DOHH2 (cell line): ENCODE measurements at regions not wholly inside any gene's neighbourhood (a gene's known extent, or its start where the extent isn't known, plus 50 kb on each side); places are given as distances from the start of the nearest gene placed in this dataset.

ENCODE experiments used
- H3F3A ChIP-seq: fragments of 200-600 bp; sonication (generic), shearing (Covaris generic); 2 replicates; pipeline ENCODE4 v1.6.0; 2016; ENCODE audit warnings: antibody characterized with exemption, mild to moderate bottlenecking; ENCODE audit not compliant: control insufficient read depth, insufficient read depth
- H3K27ac ChIP-seq: fragments of 200-600 bp; sonication (generic); 2 replicates; pipeline ENCODE4 v1.5.1; 2014; ENCODE audit warnings: low read depth, mild to moderate bottlenecking, low read length, moderate library complexity
- H3K27me3 ChIP-seq: fragments of 200-600 bp; sonication (generic); 2 replicates; pipeline ENCODE4 v1.6.1; 2014; ENCODE audit warnings: mild to moderate bottlenecking, low read length, mixed read lengths; ENCODE audit not compliant: control insufficient read depth
- H3K36me3 ChIP-seq: fragments of 200-600 bp; sonication (generic); 2 replicates; pipeline ENCODE4 v1.6.1; 2014; ENCODE audit warnings: mild to moderate bottlenecking, low read length, moderate library complexity, mixed read lengths; ENCODE audit not compliant: control insufficient read depth
- H3K4me1 ChIP-seq: fragments of 200-600 bp; sonication (generic); 2 replicates; pipeline ENCODE4 v1.6.1; 2014; ENCODE audit warnings: mild to moderate bottlenecking, low read length, mixed read lengths; ENCODE audit not compliant: control insufficient read depth
- H3K4me2 ChIP-seq: fragments of 200-600 bp; sonication (generic); 2 replicates; pipeline ENCODE4 v1.6.0; 2014; ENCODE audit warnings: mild to moderate bottlenecking, low read length, moderate library complexity
- H3K4me3 ChIP-seq: fragments of 200-600 bp; sonication (generic); 2 replicates; pipeline ENCODE4 v1.5.1; 2014; ENCODE audit warnings: mild to moderate bottlenecking, low read length, mixed read lengths
- H3K79me2 ChIP-seq: fragments of 200-600 bp; sonication (generic); 2 replicates; pipeline ENCODE4 v1.6.1; 2014; ENCODE audit warnings: mild to moderate bottlenecking, low read length, mixed read lengths; ENCODE audit not compliant: control insufficient read depth
- H3K9me2 ChIP-seq: fragments of 200-600 bp; sonication (generic); replicated peaks from 2 replicates; pipeline ENCODE4 v1.6.1; 2014; ENCODE audit warnings: mild to moderate bottlenecking, low read length, mixed read lengths; ENCODE audit not compliant: control insufficient read depth
- H3K9me3 ChIP-seq: fragments of 200-600 bp; sonication (generic); 2 replicates; pipeline ENCODE4 v1.6.1; 2014; ENCODE audit warnings: antibody characterized with exemption, low read length, mixed read lengths; ENCODE audit not compliant: control insufficient read depth, insufficient read depth
- H4K20me1 ChIP-seq: fragments of 200-600 bp; sonication (generic); 2 replicates; pipeline ENCODE4 v1.6.0; 2014; ENCODE audit warnings: low read depth, mild to moderate bottlenecking, antibody characterized with exemption, low read length, moderate library complexity; ENCODE audit not compliant: control insufficient read depth, insufficient read depth
- EZH2phosphoT487 ChIP-seq: fragments of 200-600 bp; sonication (generic); IDR thresholded peaks from 2 replicates; pipeline ENCODE4 v1.6.1; 2017; ENCODE audit warnings: borderline replicate concordance, mild to moderate bottlenecking, antibody characterized with exemption, low read length, moderate library complexity, mixed read lengths
- TF ChIP-seq, protein P1 (sequence below): fragments of 200-600 bp; sonication (generic); IDR thresholded peaks from one replicate; pipeline ENCODE4 v1.5.1; 2014; ENCODE audit warnings: antibody characterized with exemption, mild to moderate bottlenecking, low read depth, low read length; ENCODE audit not compliant: poor library complexity, severe bottlenecking

DNA sequence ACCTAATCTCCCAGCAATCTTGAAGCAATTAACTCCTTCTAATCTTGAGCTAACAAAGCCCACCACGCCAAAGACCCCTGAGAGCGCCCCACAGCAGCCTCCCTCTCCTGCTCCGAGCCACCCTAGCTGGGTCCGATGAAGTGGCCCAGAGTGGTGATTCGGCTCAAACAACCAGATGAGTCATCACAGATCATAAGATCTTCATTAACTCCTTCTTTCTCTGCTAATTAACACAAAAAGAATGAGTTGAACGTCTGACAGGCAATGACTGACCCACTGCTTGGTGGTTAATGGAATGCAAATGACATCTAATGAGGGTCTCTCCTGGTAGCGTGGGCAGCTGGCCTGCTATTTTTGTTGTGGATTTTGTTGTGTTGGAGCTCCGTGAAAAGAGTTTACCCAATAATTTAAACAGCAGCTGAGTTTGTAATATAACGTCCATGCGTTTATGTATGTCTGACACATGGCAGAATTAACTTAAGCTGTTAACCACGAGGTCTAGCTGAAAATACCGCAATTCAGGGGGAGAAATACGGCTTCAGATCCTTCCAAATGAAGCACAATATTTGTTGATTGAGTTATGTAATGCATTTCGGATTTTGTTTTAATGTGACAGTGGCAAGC lies 161.4 kb downstream of the RAB11FIP2 start:
- H3K36me3 ChIP-seq = no peaks in the 10 kb centered on the region
- H3F3A ChIP-seq = no peaks in the 10 kb centered on the region
- H3K27me3 ChIP-seq = no peaks in the 10 kb centered on the region
- no peak overlapping the region for H3K4me2 ChIP-seq
- TF ChIP-seq EZH2phosphoT487 = no peak
- TF ChIP-seq, protein P1, sequence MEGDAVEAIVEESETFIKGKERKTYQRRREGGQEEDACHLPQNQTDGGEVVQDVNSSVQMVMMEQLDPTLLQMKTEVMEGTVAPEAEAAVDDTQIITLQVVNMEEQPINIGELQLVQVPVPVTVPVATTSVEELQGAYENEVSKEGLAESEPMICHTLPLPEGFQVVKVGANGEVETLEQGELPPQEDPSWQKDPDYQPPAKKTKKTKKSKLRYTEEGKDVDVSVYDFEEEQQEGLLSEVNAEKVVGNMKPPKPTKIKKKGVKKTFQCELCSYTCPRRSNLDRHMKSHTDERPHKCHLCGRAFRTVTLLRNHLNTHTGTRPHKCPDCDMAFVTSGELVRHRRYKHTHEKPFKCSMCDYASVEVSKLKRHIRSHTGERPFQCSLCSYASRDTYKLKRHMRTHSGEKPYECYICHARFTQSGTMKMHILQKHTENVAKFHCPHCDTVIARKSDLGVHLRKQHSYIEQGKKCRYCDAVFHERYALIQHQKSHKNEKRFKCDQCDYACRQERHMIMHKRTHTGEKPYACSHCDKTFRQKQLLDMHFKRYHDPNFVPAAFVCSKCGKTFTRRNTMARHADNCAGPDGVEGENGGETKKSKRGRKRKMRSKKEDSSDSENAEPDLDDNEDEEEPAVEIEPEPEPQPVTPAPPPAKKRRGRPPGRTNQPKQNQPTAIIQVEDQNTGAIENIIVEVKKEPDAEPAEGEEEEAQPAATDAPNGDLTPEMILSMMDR = no peak
- H3K9me3 ChIP-seq = no peaks in the 10 kb centered on the region
- H4K20me1 ChIP-seq = no peaks in the 10 kb centered on the region
- H3K4me3 ChIP-seq = no peak overlapping the region
- H3K4me1 ChIP-seq = no peaks in the 10 kb centered on the region
- H3K9me2 ChIP-seq = no peaks in the 10 kb centered on the region
- H3K27ac ChIP-seq = no peak overlapping the region
- no peaks in the 10 kb centered on the region for H3K79me2 ChIP-seq

DNA sequence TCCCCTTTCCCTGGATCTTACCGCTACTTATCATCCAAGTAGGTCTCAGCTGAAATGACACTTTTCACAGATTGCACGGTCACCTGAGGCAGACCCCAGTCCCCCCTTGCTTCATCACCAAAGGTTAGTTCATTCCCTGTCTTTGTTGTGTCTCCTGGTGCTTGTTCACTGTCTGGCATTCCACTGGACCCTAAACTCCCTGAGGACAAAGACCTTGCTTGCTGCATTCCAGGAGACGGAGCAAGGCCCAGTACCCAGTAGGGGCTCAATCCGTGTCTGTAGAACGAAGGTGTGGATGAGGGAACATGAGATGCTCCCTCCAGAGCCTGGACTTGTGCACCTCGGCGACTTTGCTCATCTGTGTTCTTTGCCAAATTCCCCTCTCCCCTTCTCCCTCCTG lies 160.0 kb downstream of the RAB11FIP2 start:
- Histone ChIP-seq H3K4me1 (no peaks in the 10 kb centered on the region), H3K36me3 (no peaks in the 10 kb centered on the region), H3K27me3 (no peaks in the 10 kb centered on the region), H3K4me2 (no peak overlapping the region), H3K9me2 (no peaks in the 10 kb centered on the region), H3K9me3 (no peaks in the 10 kb centered on the region), H3K27ac (no peak overlapping the region), H3K79me2 (no peaks in the 10 kb centered on the region), H4K20me1 (no peaks in the 10 kb centered on the region), H3F3A (no peaks in the 10 kb centered on the region), H3K4me3 (no peak overlapping the region)
- TF ChIP-seq EZH2phosphoT487 = no peak
- TF ChIP-seq, protein P1 = no peak

DNA sequence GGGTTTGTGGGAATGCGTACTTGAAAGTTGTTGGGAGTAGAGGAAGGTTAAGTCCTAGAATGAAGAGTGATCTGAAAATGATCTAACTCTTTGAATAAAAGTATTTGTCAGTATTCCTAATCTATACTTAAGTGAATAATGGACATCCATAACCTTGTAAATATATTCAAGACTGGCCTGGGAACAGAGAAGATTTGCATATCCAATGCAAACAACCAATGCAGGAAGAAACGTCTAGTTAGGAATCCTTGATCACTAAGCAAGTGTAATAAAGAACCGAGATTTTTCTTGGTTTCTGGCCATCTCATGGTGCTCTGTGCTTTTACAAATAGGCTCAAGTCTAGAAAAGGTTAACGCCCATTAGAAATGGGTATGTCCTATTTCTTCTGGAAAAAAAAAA lies 157.1 kb downstream of the RAB11FIP2 start:
- H3K27ac ChIP-seq = no peak overlapping the region
- H3K4me2 ChIP-seq = no peak overlapping the region
- H3F3A ChIP-seq = no peaks in the 10 kb centered on the region
- no peaks in the 10 kb centered on the region for H4K20me1 ChIP-seq
- H3K36me3 ChIP-seq = no peaks in the 10 kb centered on the region
- no peaks in the 10 kb centered on the region for H3K9me2 ChIP-seq
- H3K9me3 ChIP-seq = no peaks in the 10 kb centered on the region
- H3K4me1 ChIP-seq = no peaks in the 10 kb centered on the region
- H3K27me3 ChIP-seq = no peaks in the 10 kb centered on the region
- H3K4me3 ChIP-seq = no peak overlapping the region
- H3K79me2 ChIP-seq = no peaks in the 10 kb centered on the region
- TF ChIP-seq, protein P1 = no peak
